GM18873 (cell line): ENCODE measurements at regions not wholly inside any gene's neighbourhood (a gene's known extent, or its start where the extent isn't known, plus 50 kb on each side); places are given as distances from the start of the nearest gene placed in this dataset.
"Not testable (repeated sequence)": the region's sequence is repeated elsewhere in the genome, so short reads cannot be mapped to it uniquely, and the experiment has no call there.

ENCODE experiments used
- ATAC-seq: cut with Tn5 transposase; IDR thresholded peaks from one replicate; pipeline ENCODE4 v1.9.1; 2021; ENCODE audit warnings: mild to moderate bottlenecking, moderate library complexity, moderate number of reproducible peaks; ENCODE audit not compliant: unreplicated experiment, low FRiP score

DNA sequence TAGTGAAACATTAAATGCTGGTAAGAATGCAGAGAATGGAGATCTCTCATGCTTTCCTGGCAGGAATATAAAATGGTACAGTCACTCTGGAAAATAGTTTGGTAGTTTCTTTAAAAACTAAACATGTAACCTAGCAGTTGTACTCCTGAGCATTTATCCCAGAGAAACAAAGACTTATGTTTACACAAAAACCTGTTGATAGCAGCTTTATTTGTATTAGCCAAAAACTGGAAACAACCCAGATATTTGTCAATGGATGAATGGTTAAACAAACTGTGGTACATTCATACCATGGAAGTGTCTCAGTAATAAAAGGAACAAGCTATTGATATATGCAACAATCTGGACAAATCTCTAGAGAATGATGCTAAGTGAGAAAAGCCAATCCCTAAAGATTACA, 81.7 kb upstream of the CTAGE1 start:
- no peak for ATAC-seq

DNA sequence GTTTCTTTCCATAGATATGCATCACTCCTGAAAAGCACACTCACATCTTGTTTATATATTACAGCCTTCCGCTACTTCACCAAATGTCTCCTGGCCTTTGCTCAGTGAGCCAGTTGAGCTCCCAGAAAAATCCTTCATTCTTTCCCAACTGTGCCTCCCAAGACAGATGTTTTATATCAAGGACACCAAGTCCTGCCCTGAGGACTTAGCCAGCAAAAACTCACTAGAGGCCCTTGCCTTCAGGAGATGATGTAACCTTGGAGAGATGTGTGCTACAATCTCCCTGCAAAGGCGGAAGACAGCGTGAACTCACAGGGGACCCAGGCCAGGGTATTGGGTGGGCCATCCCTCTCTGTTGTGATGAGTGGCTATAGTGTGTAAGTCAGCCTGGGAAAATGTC, 86.1 kb upstream of the CTAGE1 start:
- no peak for ATAC-seq

DNA sequence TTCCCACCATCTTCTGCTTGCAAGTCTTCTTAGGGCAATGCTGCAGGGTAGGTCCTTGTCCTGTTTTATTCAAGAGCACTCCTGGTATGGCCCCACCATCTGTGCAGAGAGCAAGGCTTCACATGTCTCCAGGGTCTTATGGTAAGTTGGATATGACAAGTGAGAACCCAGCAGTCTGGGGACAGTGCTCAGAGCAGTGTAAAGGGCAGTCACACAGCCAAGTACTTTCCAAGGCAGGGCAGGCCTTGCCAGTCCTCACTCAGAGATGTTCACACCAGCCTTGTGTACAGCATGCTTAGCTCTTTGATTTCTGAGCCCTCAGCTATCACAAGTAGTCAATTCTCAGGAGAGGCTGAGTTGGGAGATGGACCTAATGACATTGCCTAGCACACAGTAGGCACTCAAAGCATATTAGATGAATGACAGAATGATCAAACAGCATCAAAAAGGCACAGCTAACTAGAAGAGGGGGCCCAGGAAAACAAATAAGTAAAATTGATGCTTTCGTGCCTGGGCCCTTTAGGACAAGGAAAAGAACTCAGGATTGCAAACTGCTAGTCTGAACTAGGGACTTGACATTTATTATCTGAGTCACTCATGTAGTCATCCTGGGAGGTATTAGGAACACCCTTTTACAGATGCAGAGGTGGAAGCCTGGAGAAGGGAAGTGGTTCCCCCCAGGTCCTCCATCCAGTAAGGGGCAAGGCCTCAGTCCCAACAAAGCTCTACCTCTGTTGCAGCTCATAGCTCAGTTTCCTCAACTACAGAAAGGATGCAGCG, 86.7 kb upstream of the CTAGE1 start:
- ATAC-seq: no peak

DNA sequence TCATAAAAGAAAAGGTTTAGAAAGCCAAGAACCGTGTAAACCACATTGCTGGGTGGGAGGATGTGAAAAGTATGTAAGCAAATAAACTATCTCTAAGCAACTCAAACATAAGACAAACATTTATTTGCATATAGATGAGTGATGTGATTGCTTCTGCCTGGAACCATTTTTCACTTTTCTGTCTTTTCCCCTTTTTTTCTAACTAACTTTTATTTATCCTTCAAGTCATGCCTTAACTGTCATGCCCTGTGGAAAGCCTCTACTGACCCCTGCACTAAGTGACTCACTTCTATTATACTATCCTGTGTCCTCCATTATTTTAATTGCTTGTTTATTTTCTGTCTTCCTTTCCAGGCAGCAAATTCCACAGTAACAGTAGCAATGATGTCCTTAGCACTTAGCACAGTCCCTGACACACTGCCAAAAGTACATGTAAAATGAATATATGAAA, 87.5 kb upstream of the CTAGE1 start:
- ATAC-seq: no peak

DNA sequence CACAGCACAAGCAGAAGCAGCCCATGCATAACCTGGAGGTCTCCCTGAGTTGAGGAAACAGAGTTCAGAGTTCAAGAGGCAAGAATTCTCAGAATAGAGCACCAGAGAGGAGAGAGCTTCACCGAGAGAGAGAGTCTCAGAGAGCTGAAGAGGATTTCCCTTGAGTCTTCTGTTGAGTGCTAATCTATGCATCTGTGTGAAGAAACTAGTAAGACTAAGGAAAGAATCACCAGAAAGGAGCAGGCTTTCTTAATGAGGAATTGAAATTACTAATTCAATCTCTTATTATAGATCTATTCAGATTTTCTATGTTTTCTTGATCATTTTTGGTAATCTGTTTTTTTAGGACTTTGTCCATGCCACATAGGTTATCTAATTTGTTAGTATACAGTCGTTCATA, 89.3 kb upstream of the CTAGE1 start:
- ATAC-seq: no peak

DNA sequence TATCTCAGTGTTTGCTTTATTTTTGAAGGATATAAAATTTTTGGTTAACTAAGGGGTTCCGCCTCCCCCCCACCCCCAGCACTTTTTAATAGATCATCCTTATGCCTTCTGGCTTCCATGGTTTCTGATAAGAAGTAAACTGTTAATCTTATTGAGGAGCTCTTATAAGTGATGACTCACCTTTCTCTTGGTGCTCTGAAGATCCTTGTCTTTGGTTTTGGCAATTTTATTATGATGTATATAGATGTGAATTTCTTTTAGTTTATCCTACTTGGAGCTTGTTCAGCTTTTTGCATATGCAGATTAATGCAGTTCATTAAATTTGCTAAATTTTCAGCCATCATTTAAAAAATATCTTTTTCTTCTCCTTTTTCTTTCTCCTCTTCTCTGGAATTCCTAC, 91.7 kb upstream of the CTAGE1 start:
- ATAC-seq: no peak

DNA sequence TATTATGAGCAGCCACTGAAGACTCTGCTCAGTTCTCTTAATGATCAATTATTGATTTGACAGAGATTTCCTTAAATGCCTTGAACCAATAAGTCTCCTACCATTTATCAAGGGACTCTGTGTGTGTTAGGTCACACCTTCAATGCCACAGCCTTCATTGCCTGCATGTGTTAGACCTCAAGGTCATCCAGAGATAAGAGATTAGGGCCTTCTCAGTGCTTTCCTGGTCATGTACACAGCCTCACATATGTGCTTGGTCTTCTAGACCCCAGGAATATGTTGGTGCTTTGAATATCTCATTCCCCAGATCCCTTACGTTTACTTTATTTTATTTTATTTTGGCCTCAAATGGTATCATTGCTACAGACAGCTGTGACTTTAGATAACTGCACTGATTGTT, 93.0 kb upstream of the CTAGE1 start:
- no peak for ATAC-seq

DNA sequence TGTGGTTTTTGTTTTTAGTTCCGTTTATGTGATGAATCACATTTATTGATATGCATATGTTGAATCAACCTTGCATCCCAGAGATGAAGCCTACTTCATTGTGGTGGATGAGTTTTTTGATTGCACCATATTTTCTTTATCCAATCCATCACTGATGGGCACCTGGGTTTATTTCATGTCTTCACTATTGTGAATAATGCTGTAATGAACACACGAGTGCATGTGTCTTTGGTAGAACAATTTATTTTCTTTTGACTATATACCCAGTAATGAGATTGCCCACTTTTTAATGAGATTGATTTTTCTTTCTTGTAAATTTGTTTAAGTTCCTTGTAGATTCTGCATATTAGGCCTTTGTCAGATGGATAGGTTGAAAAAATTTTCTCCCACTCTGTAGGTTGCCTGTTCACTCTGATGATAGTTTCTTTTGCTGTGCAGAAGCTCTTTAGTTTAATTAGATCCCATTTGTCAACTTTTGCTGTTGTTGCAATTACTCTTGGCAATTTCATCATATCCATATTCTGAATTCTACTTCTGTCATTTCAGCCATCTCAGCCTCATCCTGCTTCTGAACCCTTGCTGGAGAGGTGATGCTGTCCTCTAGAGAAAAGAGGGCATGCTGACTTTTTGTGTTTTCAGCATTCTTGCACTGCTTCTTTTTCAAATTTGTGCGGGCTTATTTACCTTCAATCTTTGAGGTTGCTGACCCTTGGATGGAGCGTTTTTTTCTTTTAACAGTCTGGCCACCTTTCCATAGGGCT, 96.2 kb upstream of the CTAGE1 start:
- no peak for ATAC-seq

DNA sequence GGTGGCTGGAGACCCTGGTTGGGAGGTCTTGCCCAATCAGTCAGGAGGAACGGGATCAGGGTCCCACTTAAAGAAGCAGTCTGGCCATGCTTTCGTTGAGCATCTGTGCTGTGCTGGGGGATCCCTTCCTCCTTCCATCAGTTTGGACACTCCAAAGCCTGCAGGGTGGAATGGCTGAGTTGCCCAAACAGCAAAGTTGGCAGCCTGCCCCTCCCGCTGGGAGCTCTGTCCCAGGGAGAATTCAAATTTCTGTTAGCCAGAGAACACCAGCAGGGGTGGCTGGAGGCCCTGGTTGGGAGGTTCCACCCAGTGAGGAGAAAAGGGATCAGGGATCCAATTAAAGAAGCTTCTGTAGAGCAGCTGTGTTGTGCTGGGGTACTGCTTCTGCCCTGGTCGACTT, 96.9 kb upstream of the CTAGE1 start:
- no peak for ATAC-seq

DNA sequence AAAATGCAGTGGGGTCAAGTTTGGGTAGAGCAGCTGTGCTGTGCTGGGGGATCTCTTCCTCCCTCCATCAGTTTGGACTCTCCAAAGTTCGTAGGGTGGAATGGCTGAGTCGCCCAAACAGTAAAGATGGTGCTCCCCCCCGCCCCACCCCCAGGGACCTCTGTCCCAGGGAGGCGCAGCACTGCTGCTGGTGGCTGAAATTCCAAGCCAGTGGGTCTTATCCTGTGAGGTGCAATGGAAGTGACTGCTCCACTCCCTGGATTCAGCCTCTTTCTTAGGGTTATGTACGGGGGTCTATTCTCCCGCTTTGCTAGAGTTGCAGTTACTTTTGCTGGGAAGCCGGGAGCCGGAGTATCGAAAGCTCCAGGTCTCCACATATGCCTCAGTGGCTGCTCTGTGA, 97.5 kb upstream of the CTAGE1 start:
- no peak for ATAC-seq

DNA sequence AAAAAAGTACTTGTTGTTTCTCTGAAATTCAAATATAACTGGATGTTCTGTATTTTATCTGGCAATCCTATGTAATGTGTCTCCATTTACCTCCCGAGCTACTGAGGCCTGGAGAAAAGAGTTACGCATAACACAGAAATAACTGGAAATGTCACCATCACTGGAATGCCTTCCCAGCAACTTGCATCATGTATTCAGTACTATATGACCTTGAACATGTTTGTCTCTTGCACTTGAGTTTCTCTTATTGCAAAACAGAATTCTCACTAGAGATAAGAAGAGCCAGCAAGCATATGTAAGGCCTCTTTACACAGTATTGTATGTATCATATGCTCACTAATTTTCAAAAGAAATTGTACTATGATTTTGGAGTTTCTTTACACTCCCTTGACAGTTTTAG, 99.6 kb upstream of the CTAGE1 start:
- ATAC-seq: no peak

DNA sequence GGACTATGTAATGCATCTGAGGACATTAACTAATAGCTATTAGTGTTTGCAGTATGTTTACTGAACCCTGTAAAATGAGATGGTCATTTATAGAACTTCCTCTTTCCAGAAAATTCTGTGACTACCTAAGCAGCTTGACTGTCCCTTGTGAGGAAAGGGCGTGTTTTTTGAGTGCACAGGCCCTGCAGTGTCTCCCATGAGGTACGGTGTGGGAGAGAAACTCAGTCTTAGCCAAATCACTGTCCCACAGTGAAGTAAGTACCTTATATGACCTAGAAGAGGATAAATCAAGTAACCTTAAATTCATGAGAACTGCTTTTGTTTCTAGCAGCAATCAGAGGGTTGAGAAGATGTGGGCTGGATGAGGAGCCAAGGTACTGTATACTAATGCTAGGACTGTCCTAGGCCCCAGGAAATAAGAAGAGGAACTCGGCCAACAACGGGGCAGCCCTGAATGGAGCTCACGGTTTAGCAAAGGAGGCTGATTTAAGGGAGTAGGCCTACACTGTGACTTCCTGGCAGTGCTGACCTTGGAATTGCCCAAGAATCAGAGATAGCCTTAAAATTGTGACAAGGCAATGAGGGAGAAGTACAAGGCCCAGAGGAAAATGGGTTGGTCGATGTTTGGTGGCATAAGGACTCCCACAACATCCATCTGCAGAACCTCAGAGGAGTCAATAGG, 103.5 kb upstream of the CTAGE1 start:
- no peak for ATAC-seq

DNA sequence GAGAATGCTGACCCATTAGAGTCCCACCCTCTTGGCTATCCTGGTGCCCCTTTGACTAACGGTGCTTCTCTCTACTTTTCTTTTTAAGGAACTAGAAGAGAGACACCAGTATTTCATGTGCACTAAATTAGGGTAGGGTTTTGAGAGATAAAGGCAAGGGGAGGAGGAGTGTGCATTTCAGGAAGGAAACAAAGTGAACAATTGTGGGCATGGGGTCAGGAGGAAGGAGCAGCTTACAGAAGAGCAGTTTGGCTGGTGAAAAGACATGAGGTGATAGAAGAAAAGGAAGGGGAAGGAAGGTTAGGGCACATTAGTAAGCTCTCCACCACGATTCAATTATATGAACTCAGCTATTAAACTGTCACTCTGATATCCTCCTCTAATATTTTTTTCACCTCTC, 105.8 kb upstream of the CTAGE1 start:
- no peak for ATAC-seq

DNA sequence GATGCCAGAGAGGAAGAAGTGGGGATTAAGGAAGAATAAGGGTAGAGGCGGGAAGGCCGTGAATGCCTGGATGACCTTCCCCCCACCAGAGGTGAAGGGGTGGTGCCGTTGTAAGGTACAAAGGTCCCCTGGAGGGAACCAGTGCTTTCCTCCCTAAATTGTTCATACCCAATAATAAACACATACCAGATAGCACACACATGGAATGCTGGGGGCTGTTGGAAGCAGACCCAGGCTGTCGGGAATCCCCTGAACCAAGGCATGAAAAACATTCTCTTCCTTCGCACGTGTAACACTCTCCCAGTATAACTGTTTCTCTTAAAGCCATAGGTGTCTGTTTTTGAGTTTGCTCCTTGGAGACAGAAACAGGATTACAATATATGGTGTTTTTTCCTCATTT, 107.1 kb upstream of the CTAGE1 start:
- no peak for ATAC-seq

DNA sequence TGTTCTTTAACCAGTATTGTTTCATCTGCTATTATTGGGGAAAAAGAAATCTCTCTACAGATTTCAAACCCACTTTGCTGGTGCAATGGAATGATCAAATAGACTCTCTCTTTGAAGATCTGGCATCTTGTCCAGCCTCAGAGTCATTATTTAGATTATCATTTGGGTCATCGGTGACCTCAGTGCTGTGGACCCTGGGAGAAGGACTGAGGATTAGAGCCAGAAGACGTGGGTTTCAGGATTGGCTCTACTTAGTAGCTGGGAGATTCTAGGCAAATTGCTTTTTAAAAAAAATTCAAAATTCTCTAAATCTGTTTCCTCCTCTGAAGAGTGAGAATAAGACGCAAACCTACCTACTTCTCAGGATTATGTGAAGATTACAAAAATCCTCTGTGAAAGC, 107.6 kb upstream of the CTAGE1 start:
- no peak for ATAC-seq

DNA sequence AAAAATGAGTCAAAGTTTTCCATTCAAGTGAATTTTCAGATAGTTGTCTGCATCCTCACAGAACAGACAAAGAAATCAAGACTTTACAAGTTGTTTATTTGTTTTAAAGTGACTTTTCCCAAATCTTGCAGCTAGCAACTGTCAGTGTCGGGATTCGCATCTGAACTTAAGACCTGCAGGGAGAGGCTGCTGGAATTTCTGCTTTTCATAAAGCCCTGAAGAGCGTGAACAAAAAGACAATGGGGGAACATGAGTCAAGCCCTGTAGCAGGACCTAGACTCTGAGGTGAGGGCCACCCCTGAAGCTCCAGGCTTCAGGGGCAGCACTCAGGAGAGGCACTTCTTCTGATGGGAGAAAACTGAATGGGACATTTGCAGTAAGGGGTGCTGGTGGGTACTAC, 108.2 kb upstream of the CTAGE1 start:
- no peak for ATAC-seq

DNA sequence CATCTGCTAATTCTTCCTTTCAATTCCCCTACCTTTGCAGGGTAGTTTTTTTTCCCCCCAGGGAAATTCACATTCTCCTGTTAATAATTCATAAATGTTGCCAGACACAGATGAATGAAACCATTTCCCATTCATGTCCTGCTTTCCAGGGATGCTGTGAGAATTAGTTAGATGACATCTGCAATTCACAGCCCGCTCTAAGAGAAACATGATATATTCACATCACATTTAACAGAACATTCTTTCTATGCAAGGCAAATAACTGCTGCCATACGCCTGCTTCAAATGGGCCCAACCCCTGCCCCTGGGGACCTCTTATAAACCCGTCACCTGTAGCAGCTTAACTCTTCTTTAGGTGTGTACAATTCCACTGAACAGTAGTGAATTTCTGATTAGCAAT, 110.6 kb upstream of the CTAGE1 start:
- no peak for ATAC-seq

DNA sequence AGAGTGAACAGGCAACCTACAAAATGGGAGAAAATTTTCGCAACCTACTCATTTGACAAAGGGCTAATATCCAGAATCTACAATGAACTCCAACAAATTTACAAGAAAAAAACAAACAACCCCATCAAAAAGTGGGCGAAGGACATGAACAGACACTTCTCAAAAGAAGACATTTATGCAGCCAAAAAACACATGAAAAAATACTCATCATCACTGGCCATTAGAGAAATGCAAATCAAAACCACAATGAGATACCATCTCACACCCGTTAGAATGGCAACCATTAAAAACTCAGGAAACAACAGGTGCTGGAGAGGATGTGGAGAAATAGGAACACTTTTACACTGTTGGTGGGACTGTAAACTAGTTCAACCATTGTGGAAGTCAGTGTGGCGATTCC, 117.0 kb upstream of the CTAGE1 start:
- ATAC-seq: not testable (repeated sequence)

DNA sequence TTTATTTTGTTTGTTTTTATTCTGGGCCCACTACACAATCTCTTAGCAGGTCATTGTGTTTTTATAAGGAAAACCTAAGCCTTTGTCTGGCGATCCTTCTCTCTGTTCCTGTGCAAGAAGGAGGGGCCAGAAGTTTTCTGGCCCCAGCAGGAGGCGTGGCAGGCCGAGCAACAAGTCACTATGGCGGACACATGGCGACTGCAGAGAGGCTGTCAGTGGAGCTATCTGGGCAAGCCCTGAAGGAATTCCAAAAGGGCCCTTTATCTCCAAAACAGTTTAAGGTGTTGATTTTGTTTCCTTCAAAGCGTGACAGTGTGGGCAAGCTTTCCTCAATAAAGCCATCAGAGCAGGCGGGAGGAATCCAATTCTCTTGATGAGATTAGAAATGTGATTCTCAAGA, 118.8 kb upstream of the CTAGE1 start:
- ATAC-seq: no peak

DNA sequence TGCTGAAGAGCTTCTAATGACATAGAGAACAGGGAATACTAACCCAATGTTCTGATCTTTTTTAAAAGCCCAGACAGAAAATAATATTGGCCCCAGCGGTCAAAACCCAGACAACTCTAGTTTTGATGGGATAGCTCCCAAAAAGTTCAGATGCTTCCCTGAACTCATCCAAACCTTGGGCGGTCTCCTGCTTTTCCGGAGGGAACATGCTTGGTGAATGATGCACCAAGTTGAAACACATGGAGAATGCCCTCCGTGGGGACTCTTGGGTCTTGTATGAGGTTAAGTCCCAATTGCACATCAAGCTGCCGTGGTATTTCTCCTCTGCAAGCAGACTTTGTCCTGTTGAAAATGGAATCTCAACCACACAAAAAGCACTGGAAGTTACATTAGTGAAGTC, 120.7 kb upstream of the CTAGE1 start:
- no peak for ATAC-seq

DNA sequence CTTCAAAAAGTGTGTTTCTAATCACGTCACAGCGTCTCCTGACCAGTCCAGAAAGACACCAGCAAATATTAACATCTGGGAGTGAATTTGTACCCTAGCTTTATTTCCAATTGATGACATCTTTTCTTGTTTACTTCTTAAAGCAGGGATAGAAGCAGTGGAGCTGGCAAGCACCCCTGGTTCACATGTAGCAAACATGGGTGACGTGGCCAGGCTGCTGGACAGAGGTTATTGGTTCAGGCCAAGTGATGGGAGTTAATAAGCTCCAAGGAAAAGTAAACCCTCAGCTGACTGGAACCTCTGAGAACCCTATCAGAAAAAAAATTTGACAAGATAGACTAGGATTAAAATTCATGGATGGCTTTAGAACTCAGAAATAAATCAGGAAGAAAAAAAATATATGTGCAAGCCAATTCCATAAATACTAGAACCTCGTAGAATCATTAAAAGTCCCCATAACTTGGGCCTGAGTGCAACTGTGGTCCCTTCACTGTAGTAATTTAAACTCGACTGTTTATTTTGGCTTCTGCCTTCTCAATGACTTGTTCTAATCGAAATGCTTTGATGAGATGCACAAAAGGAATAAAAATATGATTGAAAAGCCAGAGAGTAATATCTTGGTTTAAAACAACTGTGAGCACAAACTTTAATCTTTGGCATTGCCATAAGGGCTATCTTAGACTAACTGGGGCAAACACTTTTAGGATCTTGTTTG, 121.5 kb upstream of the CTAGE1 start:
- no peak for ATAC-seq
